ENCODE measurements at regions not wholly inside any gene's neighbourhood (a gene's known extent, or its start where the extent isn't known, plus 50 kb on each side); places are given as distances from the start of the nearest gene placed in this dataset.

- TF ChIP-seq CTCF (IDR thresholded peaks at IDR 0.05) (no peak), EZH2 (IDR thresholded peaks at IDR 0.05) (no peak), EZH2phosphoT487 (IDR thresholded peaks at IDR 0.05) (no peak)
Measured at GRCh38 chr1:195697130-195697529, 911.1 kb downstream of the KCNT2 start.

All from neural progenitor cell (in vitro differentiated cells).